Activated T-helper 17 cell treated with anti-CD3 and anti-CD28 coated beads, Interleukin-2, amount 50 U/mL, for 72 hours (primary cell): ENCODE measurements at regions not wholly inside any gene's neighbourhood (a gene's known extent, or its start where the extent isn't known, plus 50 kb on each side); places are given as distances from the start of the nearest gene placed in this dataset.

Experiments used
- ATAC-seq: fragments of 150-1000 bp; cut with Tn5 transposase; replicated peaks from 2 replicates; pipeline ENCODE4 v1.10.0; 2021; ENCODE audit warnings: mild to moderate bottlenecking, moderate library complexity
- H3K27ac Mint-ChIP-seq: one replicate; pipeline ENCODE4 v1.8.0; 2022; ENCODE audit warnings: mixed read lengths
- H3K27me3 Mint-ChIP-seq: one replicate; pipeline ENCODE4 v1.8.0; 2022; ENCODE audit warnings: mixed read lengths
- H3K36me3 Mint-ChIP-seq: one replicate; pipeline ENCODE4 v1.8.0; 2022; ENCODE audit warnings: low read depth, mild to moderate bottlenecking, mixed read lengths
- H3K4me1 Mint-ChIP-seq: one replicate; pipeline ENCODE4 v1.8.0; 2022; ENCODE audit warnings: mixed read lengths
- H3K4me3 Mint-ChIP-seq: one replicate; pipeline ENCODE4 v1.8.0; 2022; ENCODE audit warnings: mild to moderate bottlenecking, mixed read lengths
- H3K9me3 Mint-ChIP-seq: one replicate; pipeline ENCODE4 v1.8.0; 2022; ENCODE audit warnings: mixed read lengths

DNA sequence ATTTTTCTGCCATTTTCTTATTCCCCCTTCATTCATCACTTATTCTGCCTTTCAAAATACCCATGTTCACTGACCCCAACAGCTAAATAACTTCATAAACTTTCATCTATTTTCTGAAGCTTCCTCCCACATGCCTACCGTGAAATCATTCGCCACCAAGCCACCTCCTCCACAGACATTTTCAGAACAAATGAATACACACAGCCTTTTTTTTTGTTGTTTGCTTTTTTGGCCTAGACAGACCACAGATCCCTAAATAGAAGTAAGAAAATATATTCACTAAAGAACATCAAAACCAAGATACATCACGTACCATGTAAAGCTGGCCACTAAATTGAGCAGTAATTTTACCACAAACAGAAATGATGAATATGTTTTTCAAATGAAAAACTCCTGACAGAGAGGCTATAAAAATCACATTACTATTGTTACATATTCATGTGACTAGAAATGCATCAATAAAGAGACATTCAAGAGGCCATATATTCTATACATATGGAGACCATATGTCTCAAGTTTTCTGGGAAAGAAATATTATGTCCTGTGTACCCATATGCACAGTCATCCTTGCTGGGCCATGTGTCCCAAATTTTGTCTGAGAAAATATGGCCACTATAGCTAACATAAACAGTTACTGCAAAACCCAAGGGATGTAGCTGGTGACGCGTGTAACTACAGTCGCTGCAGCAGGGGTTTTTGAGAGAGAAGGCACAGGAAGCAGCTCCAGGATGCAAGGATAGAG, 200.3 kb downstream of the FBXO15 start:
- Mint-ChIP-seq H3K4me1 (no peaks in the 10 kb centered on the region), H3K4me3 (no peak overlapping the region), H3K27ac (no peak overlapping the region), H3K27me3 (peaks cover 12% of the 10 kb centered on the region), H3K9me3 (no peaks in the 10 kb centered on the region), H3K36me3 (no peaks in the 10 kb centered on the region)
- no peak for ATAC-seq

DNA sequence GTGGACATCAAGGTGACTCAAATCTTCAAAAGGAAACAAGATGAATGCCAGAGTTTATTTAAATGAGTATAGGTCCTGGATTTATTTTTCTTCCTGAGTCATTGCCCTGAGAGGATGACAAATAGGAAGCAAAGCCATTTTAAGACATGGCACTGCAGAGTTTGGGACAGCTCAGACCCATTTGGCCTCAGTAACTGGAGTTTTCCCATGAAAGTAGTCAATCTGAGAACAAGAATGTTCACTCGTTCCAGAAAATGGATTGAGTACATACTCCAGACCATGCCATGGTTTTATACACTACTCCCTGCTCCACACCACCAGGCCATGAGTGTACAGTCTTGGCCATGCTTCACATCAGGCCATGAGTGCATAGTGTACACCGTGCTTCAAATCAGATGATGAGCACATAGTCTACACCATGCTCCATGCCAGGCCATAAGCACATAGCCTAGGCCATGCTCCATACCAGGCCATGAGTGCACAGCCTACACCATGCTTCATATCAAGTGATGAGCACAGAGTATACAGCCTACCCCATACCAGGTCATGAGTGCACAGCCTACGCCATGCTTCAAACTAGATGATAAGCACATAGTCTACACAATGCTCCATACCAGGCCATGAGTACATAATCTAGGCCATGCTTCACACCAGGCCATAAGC, 202.4 kb downstream of the FBXO15 start:
- Mint-ChIP-seq H3K27me3 (peaks cover 6% of the 10 kb centered on the region), H3K27ac (no peak overlapping the region)
- peak; percentile 31 for ATAC-seq

DNA sequence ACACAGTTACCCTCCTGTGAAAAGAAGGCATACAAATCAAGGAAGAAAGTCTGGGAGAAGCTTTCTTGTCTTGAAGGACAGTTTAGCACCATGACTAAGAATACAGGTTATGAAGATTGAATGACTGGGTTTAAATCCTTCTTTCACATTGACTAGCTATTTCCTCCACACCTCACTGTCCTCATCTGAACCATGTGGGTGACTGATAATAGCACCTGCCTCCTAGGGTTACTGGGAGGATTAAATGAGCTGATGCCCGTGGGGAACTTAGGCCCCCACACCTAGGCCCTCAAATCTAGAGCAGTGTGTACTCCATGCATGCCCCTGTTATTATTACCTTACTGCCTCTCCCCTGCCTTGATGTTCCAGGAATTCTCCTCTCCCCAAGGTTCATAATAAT, 202.9 kb downstream of the FBXO15 start:
- H3K4me1 Mint-ChIP-seq, result no peaks in the 10 kb centered on the region
- no peak overlapping the region for H3K27ac Mint-ChIP-seq
- H3K9me3 Mint-ChIP-seq, result no peaks in the 10 kb centered on the region
- no peak overlapping the region for H3K4me3 Mint-ChIP-seq
- H3K36me3 Mint-ChIP-seq, result no peaks in the 10 kb centered on the region
- H3K27me3 Mint-ChIP-seq, result peaks cover 9% of the 10 kb centered on the region
- ATAC-seq, result peak; percentile 24

More for the DNA sequence above, 202.4 kb downstream of the FBXO15 start:
- H3K4me3 Mint-ChIP-seq, result no peak overlapping the region
- no peaks in the 10 kb centered on the region for H3K36me3 Mint-ChIP-seq
- no peaks in the 10 kb centered on the region for H3K9me3 Mint-ChIP-seq
- H3K4me1 Mint-ChIP-seq, result no peaks in the 10 kb centered on the region

- H3K36me3 Mint-ChIP-seq, result no peaks in the 10 kb centered on the region
- H3K27ac Mint-ChIP-seq, result no peak overlapping the region
- no peak for ATAC-seq
- no peak overlapping the region for H3K4me3 Mint-ChIP-seq
- peaks cover 14% of the 10 kb centered on the region for H3K27me3 Mint-ChIP-seq
- no peaks in the 10 kb centered on the region for H3K9me3 Mint-ChIP-seq
- no peaks in the 10 kb centered on the region for H3K4me1 Mint-ChIP-seq
Observed at GRCh38 chr18:73943763-73944162, 203.9 kb downstream of the FBXO15 start.

- Mint-ChIP-seq H3K27me3 (peaks cover 13% of the 10 kb centered on the region), H3K4me3 (no peak overlapping the region), H3K36me3 (no peaks in the 10 kb centered on the region), H3K4me1 (no peaks in the 10 kb centered on the region), H3K9me3 (no peaks in the 10 kb centered on the region), H3K27ac (no peak overlapping the region)
- no peak for ATAC-seq
Observed at GRCh38 chr18:73942956-73943355, 204.7 kb downstream of the FBXO15 start.

- Mint-ChIP-seq H3K27ac (no peak overlapping the region), H3K36me3 (no peaks in the 10 kb centered on the region), H3K4me1 (no peaks in the 10 kb centered on the region), H3K4me3 (no peak overlapping the region), H3K9me3 (no peaks in the 10 kb centered on the region), H3K27me3 (peaks cover 8% of the 10 kb centered on the region)
- ATAC-seq, result no peak
Observed at GRCh38 chr18:73942081-73942625, 205.5 kb downstream of the FBXO15 start.

GRCh38 chr18:73940721-73941120, 206.9 kb downstream of the FBXO15 start:
- Mint-ChIP-seq H3K9me3 (no peaks in the 10 kb centered on the region), H3K4me1 (no peaks in the 10 kb centered on the region), H3K27me3 (peaks cover 8% of the 10 kb centered on the region), H3K36me3 (no peaks in the 10 kb centered on the region), H3K4me3 (no peak overlapping the region), H3K27ac (no peak overlapping the region)
- no peak for ATAC-seq

DNA sequence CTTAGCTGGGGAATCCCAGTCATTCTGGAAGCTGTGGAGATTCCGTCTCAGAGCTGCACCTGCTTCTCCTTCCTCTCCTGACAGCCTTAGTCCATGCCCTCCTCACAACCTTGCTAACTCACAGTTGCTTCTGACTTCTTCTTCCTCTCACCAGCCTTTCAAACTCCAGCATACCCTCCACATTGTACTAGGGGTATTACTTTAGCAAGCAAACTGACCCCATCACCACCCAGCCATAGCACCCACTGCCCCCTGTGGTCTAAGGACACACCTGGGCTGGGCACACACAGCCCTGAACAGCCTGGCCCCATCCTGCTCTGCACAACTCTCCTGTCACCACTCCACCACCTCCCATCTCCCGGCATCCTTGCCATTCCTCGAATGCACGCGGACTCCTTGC, 208.2 kb downstream of the FBXO15 start:
- Mint-ChIP-seq H3K27ac (no peak overlapping the region), H3K4me1 (no peaks in the 10 kb centered on the region), H3K4me3 (no peak overlapping the region), H3K27me3 (peaks cover 8% of the 10 kb centered on the region), H3K36me3 (no peaks in the 10 kb centered on the region), H3K9me3 (no peaks in the 10 kb centered on the region)
- ATAC-seq, result no peak

DNA sequence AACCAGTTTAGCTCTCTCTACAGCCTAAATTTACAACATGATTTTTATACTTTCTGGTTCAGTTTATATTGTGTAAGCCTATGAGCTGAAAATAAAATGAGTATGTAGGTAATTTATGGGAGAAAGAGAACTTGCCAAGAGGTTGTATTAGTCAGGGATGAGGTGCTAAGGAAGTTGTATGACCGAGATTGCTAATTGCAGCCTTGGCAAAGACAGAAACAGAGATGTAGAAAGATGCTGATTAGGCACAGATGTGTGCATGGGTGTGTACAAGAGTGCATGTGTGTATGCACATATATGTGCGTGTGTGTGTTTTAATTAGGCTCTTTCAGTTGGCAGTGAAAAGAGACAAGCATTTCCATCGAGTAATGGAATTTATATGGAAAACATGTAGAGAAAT, 213.9 kb downstream of the FBXO15 start:
- no peaks in the 10 kb centered on the region for H3K9me3 Mint-ChIP-seq
- H3K27me3 Mint-ChIP-seq, result no peaks in the 10 kb centered on the region

GRCh38 chr18:73932976-73933375, 214.7 kb downstream of the FBXO15 start:
- no peaks in the 10 kb centered on the region for H3K36me3 Mint-ChIP-seq
- H3K27ac Mint-ChIP-seq, result no peak overlapping the region
- no peaks in the 10 kb centered on the region for H3K27me3 Mint-ChIP-seq
- H3K4me1 Mint-ChIP-seq, result no peaks in the 10 kb centered on the region
- H3K4me3 Mint-ChIP-seq, result no peak overlapping the region
- no peak for ATAC-seq
- no peaks in the 10 kb centered on the region for H3K9me3 Mint-ChIP-seq

More for the DNA sequence above, 213.9 kb downstream of the FBXO15 start:
- H3K4me1 Mint-ChIP-seq, result no peaks in the 10 kb centered on the region
- ATAC-seq, result no peak
- H3K4me3 Mint-ChIP-seq, result no peak overlapping the region
- no peak overlapping the region for H3K27ac Mint-ChIP-seq
- no peaks in the 10 kb centered on the region for H3K36me3 Mint-ChIP-seq

- H3K4me1 Mint-ChIP-seq, result no peaks in the 10 kb centered on the region
- H3K9me3 Mint-ChIP-seq, result no peaks in the 10 kb centered on the region
Observed at GRCh38 chr18:73927496-73927895, 220.1 kb downstream of the FBXO15 start.

DNA sequence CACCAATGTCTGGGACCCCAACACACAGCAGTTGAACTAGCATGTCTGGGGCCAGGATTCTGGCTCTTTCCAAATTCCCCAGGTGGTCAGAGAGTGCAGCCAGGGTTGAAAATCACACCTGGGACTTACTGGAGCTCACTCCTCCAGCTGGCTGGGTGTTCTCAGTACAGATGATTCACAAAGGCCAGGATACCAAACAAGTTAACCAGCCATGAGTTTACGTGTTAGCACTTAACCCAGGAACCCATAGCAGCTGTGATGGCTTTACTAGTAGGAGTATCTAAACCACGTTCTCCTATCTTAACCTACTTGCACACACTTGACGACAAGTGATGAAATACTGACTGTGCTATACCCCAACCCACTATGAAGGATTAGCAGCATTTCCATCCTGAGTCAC, 222.8 kb downstream of the FBXO15 start:
- Mint-ChIP-seq H3K27ac (no peak overlapping the region), H3K27me3 (peaks cover 2% of the 10 kb centered on the region), H3K4me3 (no peak overlapping the region), H3K9me3 (no peaks in the 10 kb centered on the region), H3K4me1 (no peaks in the 10 kb centered on the region), H3K36me3 (no peaks in the 10 kb centered on the region)
- ATAC-seq, result no peak

More at GRCh38 chr18:73927496-73927895, 220.1 kb downstream of the FBXO15 start:
- Mint-ChIP-seq H3K27ac (no peak overlapping the region), H3K36me3 (no peaks in the 10 kb centered on the region), H3K27me3 (peaks cover under 1% of the 10 kb centered on the region), H3K4me3 (no peak overlapping the region)
- no peak for ATAC-seq

DNA sequence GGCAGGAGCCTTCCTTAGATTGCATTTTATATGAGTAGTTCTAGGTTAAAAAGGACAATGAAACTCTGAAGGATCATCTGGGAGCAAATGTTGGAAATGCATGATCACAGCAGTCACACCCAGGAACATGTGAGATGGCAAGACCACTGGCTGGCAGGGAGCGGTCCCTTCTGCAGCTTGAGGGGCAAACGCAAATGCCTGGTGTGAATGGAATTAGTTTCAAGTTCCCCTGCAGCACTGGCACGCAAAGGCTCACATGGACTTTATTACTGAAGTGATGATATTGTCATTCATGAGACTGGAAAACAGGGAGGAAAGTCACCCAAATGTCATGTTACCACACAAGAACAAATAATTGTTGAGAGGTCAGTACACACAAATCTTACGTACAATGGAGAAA, 223.3 kb downstream of the FBXO15 start:
- Mint-ChIP-seq H3K27ac (no peak overlapping the region), H3K27me3 (peaks cover 2% of the 10 kb centered on the region), H3K4me3 (no peak overlapping the region), H3K4me1 (no peaks in the 10 kb centered on the region), H3K36me3 (no peaks in the 10 kb centered on the region), H3K9me3 (no peaks in the 10 kb centered on the region)
- ATAC-seq, result no peak

DNA sequence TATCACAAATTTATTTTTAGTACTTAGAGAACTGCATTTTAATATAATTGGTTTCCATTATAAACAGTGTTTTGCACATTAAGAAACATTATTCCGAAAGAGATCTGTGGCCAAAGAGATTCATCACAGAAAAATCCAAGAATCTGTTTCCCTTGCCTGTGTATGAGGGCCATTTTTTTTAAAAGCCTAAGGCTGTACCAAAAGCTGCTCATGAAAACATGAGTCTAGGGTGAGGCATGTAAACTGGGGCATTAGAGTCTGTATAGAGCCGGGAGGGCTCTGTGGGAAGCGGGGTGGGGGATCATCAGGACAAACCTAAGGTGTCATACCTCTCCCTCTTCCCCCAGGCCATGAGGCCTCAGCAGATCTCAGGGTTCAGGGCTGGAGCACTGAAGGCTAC, 223.8 kb downstream of the FBXO15 start:
- Mint-ChIP-seq H3K36me3 (no peaks in the 10 kb centered on the region), H3K9me3 (no peaks in the 10 kb centered on the region), H3K4me3 (no peak overlapping the region), H3K27ac (no peak overlapping the region), H3K4me1 (no peaks in the 10 kb centered on the region), H3K27me3 (peaks cover 2% of the 10 kb centered on the region)
- no peak for ATAC-seq

DNA sequence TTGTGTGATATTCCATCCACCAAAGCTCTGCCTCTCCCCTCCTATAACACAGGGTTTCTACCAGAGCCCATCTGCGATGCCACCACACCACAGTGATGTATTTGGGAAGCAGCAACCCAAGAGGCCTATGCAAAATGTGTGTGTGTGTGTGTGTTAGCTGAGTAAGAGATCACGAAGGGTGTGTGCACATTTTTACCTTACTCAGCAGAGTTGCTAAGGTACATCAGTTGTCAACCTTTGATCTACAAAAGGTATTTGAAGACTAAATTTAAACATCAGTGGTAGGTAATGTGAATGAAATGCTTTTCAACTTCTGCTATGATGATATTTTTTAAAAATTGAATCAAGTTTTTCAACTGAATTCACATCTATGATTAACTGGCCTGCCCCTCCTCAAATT, 227.6 kb downstream of the FBXO15 start:
- Mint-ChIP-seq H3K27ac (no peak overlapping the region), H3K9me3 (no peaks in the 10 kb centered on the region), H3K4me3 (no peak overlapping the region), H3K4me1 (no peaks in the 10 kb centered on the region), H3K36me3 (no peaks in the 10 kb centered on the region), H3K27me3 (peaks cover 12% of the 10 kb centered on the region)
- no peak for ATAC-seq
